ENCODE measurements at regions not wholly inside any gene's neighbourhood (a gene's known extent, or its start where the extent isn't known, plus 50 kb on each side); places are given as distances from the start of the nearest gene placed in this dataset.

- Histone ChIP-seq H3K9me3 (ENCODE audit: control insufficient read depth, insufficient read depth, low read depth, low read length) (no peaks in the 10 kb centered on the region), H3K36me3 (ENCODE audit: control insufficient read depth, insufficient read depth, low read length) (no peaks in the 10 kb centered on the region), H3K79me2 (ENCODE audit: control insufficient read depth, insufficient read depth, low read length) (no peaks in the 10 kb centered on the region), H3K27me3 (ENCODE audit: control insufficient read depth, insufficient read depth, low read length) (no peaks in the 10 kb centered on the region), H3K4me3 (replicated peaks in 1 of 4; ENCODE audit: control extremely low read depth in 1 of 4, insufficient read depth in 1 of 4, low read depth in 3 of 4, low read length in 4 of 4) (no peak overlapping the region), H4K20me1 (ENCODE audit: control insufficient read depth, extremely low read depth, insufficient read depth, low read length) (no peaks in the 10 kb centered on the region), H3K27ac (ENCODE audit: insufficient read depth, low read length) (no peak overlapping the region), H3K4me1 (ENCODE audit: control insufficient read depth, extremely low read depth, insufficient read depth, low read length) (no peaks in the 10 kb centered on the region), H3K4me2 (ENCODE audit: extremely low read depth, insufficient read depth, low read length) (no peak overlapping the region), H2AFZ (ENCODE audit: low read length) (no peak overlapping the region), H3K9ac (ENCODE audit: insufficient read depth, low read length) (no peak overlapping the region)
- DNase-seq (ENCODE audit: low read depth in 2 of 2) = no peak
- TF ChIP-seq CTCF (conservative IDR thresholded peaks at IDR 0.05 in 1 of 2, IDR thresholded peaks at IDR 0.05 in 1 of 2; ENCODE audit: low read depth in 1 of 2, low read length in 2 of 2) = no peak
- TF ChIP-seq EZH2 (IDR thresholded peaks at IDR 0.05; ENCODE audit: low read length, missing control alignments) = no peak
These were observed 296.5 kb downstream of the LMO7 start for GRCh38 chr13:75932636-75933035.

- no peak overlapping the region for H3K9ac ChIP-seq (ENCODE audit: insufficient read depth, low read length)
- no peak overlapping the region for H3K4me2 ChIP-seq (ENCODE audit: extremely low read depth, insufficient read depth, low read length)
- TF ChIP-seq CTCF (conservative IDR thresholded peaks at IDR 0.05 in 1 of 2, IDR thresholded peaks at IDR 0.05 in 1 of 2; ENCODE audit: low read depth in 1 of 2, low read length in 2 of 2) (no peak), EZH2 (IDR thresholded peaks at IDR 0.05; ENCODE audit: low read length, missing control alignments) (no peak)
- peak in 1 of 2 donors; percentile 61 for DNase-seq (ENCODE audit: low read depth in 2 of 2)
- no peaks in the 10 kb centered on the region for H3K36me3 ChIP-seq (ENCODE audit: control insufficient read depth, insufficient read depth, low read length)
- H3K79me2 ChIP-seq (ENCODE audit: control insufficient read depth, insufficient read depth, low read length) = no peaks in the 10 kb centered on the region
- H3K4me3 ChIP-seq (replicated peaks in 1 of 4; ENCODE audit: control extremely low read depth in 1 of 4, insufficient read depth in 1 of 4, low read depth in 3 of 4, low read length in 4 of 4) = no peak overlapping the region
- H3K27me3 ChIP-seq (ENCODE audit: control insufficient read depth, insufficient read depth, low read length) = no peaks in the 10 kb centered on the region
- H2AFZ ChIP-seq (ENCODE audit: low read length) = no peak overlapping the region
- H3K27ac ChIP-seq (ENCODE audit: insufficient read depth, low read length) = no peak overlapping the region
- no peaks in the 10 kb centered on the region for H4K20me1 ChIP-seq (ENCODE audit: control insufficient read depth, extremely low read depth, insufficient read depth, low read length)
- no peaks in the 10 kb centered on the region for H3K9me3 ChIP-seq (ENCODE audit: control insufficient read depth, insufficient read depth, low read depth, low read length)
- no peaks in the 10 kb centered on the region for H3K4me1 ChIP-seq (ENCODE audit: control insufficient read depth, extremely low read depth, insufficient read depth, low read length)
These were observed 295.0 kb downstream of the LMO7 start for GRCh38 chr13:75931116-75931515.

- DNase-seq (ENCODE audit: low read depth in 2 of 2) = no peak
- H3K36me3 ChIP-seq (ENCODE audit: control insufficient read depth, insufficient read depth, low read length) = no peaks in the 10 kb centered on the region
- H3K27me3 ChIP-seq (ENCODE audit: control insufficient read depth, insufficient read depth, low read length) = no peaks in the 10 kb centered on the region
- no peak overlapping the region for H3K27ac ChIP-seq (ENCODE audit: insufficient read depth, low read length)
- no peaks in the 10 kb centered on the region for H3K9me3 ChIP-seq (ENCODE audit: control insufficient read depth, insufficient read depth, low read depth, low read length)
- H4K20me1 ChIP-seq (ENCODE audit: control insufficient read depth, extremely low read depth, insufficient read depth, low read length) = no peaks in the 10 kb centered on the region
- no peak for TF ChIP-seq CTCF (conservative IDR thresholded peaks at IDR 0.05 in 1 of 2, IDR thresholded peaks at IDR 0.05 in 1 of 2; ENCODE audit: low read depth in 1 of 2, low read length in 2 of 2)
- H3K4me3 ChIP-seq (replicated peaks in 1 of 4; ENCODE audit: control extremely low read depth in 1 of 4, insufficient read depth in 1 of 4, low read depth in 3 of 4, low read length in 4 of 4) = no peak overlapping the region
- no peak overlapping the region for H2AFZ ChIP-seq (ENCODE audit: low read length)
- no peaks in the 10 kb centered on the region for H3K79me2 ChIP-seq (ENCODE audit: control insufficient read depth, insufficient read depth, low read length)
- H3K4me2 ChIP-seq (ENCODE audit: extremely low read depth, insufficient read depth, low read length) = no peak overlapping the region
- no peak overlapping the region for H3K9ac ChIP-seq (ENCODE audit: insufficient read depth, low read length)
- H3K4me1 ChIP-seq (ENCODE audit: control insufficient read depth, extremely low read depth, insufficient read depth, low read length) = no peaks in the 10 kb centered on the region
These were observed 292.9 kb downstream of the LMO7 start for GRCh38 chr13:75929076-75929475.

Measured in fibroblast of lung (primary cell).